ENCODE measurements at regions not wholly inside any gene's neighbourhood (a gene's known extent, or its start where the extent isn't known, plus 50 kb on each side); places are given as distances from the start of the nearest gene placed in this dataset.

DNA sequence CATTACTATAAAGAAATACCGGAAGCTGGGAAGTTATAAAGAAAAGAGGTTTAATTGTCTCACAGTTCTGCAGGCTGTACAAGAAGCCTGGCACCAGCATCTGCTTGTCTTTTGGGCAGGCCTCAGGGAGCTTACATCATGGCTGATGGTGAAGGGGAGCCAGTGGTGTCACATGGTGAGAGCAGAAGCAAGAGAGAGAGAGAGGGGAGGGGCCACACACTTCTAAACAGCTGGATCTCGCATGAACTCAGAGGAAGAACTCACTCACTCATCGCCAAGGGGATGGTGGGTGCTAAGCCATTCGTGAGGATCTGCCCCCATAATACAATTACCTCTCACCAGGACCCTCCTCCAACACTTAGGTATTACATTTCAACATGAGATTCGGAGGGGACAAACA lies 51.8 kb upstream of the ANKRD34C start:
- no peak for DNase-seq (ENCODE audit: low spot score in 2 of 2)
- no peak for ATAC-seq
- Mint-ChIP-seq H3K9me3 (peaks cover 11% of the 10 kb centered on the region), H3K36me3 (no peaks in the 10 kb centered on the region), H3K4me1 (no peaks in the 10 kb centered on the region), H3K27ac (no peak overlapping the region), H3K4me3 (no peak overlapping the region)

DNA sequence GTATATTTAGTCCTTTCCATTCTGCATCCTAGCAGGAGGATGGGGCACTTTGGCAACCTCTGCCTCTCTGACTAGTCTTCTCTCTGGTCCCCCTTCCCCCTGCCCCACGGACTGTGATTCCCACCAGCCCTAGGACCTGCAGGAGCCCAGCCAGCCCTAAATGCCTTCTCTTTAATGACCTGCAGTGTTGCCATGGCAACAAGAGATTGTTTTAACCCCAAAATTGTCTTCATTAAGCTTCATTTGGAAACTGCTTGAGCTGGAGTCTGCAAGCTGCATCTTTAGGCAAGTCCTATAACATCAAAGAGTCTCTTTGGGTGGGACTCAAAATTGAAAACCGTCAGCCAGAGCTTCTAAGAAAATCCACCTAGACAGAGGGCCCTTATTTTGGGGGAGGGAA lies 59.7 kb upstream of the ANKRD34C start:
- DNase-seq (ENCODE audit: low spot score in 2 of 2), result no peak
- H3K4me3 Mint-ChIP-seq, result no peak overlapping the region
- H3K9me3 Mint-ChIP-seq, result no peaks in the 10 kb centered on the region
- H3K36me3 Mint-ChIP-seq, result no peaks in the 10 kb centered on the region
- H3K27ac Mint-ChIP-seq, result no peak overlapping the region
- no peaks in the 10 kb centered on the region for H3K4me1 Mint-ChIP-seq
- no peak for ATAC-seq

DNA sequence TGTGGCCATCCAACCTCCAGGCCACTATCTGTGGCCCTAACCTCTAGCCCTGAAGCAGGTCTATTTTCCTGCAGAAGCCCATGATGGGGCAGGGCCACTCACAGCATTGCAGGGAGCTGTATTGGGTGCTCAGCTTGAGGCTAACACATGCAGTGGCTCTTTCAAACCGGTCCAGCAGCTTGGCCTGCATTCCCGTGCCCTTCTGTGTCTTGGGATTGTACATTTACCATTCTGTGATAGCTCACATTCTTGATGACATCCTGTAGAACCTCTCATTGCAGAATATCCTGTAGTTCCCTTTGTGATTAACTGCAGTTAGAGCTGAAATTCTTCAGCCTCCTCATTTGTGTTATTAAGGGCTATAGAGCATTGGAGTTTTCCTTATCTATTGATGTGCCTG lies 60.8 kb upstream of the ANKRD34C start:
- ATAC-seq (no peak), DNase-seq (ENCODE audit: low spot score in 2 of 2) (no peak)
- Mint-ChIP-seq H3K27ac (no peak overlapping the region), H3K9me3 (no peaks in the 10 kb centered on the region), H3K4me3 (no peak overlapping the region), H3K4me1 (no peaks in the 10 kb centered on the region), H3K36me3 (no peaks in the 10 kb centered on the region)

DNA sequence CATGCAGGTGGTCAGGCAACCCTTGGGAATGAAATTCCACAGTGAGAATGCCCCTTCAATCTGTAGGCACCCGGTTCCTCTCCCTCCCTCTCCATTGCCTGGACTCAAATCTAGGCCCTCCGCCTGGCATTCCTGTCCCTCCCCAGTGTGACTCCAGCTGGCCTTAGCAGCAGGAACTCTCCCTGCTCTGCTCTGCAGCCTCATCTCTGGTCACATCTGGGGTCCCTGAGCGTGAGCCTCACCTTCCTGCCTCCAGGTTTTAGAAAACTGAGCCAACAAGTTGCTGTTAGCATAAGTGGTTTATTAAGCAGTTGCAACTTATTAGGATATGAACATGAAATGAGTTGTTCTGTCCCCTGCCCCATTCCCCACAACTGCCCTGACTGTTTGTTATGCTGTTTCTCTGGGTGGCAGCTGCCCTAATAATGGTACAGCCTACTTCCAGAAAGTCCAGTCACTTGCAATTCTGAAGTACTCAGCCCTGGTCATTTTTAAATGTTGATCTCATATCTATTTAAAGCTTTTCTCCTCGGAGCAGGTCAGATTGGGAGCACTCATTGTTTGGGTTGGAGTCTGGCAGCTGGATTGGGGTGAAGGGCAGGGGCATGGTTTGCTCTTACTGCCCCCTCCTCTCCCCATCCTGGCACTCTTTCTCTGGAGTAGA lies 63.0 kb upstream of the ANKRD34C start:
- H3K36me3 Mint-ChIP-seq, result no peaks in the 10 kb centered on the region
- no peak for ATAC-seq
- no peak overlapping the region for H3K4me3 Mint-ChIP-seq
- H3K27ac Mint-ChIP-seq, result no peak overlapping the region
- no peak for DNase-seq (ENCODE audit: low spot score in 2 of 2)
- peaks cover 3% of the 10 kb centered on the region for H3K9me3 Mint-ChIP-seq
- H3K4me1 Mint-ChIP-seq, result no peaks in the 10 kb centered on the region

DNA sequence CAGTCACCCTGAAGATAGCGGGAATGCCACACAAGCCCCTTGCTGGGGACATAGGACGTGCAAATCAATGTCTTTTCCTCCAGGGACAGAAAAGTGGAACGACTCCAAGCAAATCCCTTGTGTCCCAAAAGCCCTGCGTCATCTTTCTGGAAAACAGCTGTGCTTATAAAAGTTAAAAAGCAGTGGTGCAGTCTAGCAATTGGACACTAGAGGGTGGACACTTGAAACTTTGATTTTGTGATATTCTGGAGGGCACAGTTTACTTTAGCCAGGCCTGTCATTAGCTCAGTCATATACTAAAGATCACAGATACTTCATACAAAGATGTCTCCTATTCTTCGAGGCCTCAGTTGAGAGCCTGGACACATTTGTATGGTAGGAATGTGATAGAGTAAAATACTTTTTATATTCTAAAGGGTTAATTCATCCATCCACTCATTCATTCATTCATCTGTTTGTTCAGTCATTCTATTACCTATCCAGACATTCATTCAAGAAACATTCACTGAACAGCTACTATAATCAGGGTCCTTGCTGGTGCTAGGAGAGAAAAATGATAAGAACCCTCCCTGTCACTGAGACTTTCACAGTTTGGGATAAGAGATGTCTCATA lies 63.8 kb upstream of the ANKRD34C start:
- H3K27ac Mint-ChIP-seq, result no peak overlapping the region
- H3K4me1 Mint-ChIP-seq, result no peaks in the 10 kb centered on the region
- no peak overlapping the region for H3K4me3 Mint-ChIP-seq
- ATAC-seq (no peak), DNase-seq (ENCODE audit: low spot score in 2 of 2) (no peak)
- H3K9me3 Mint-ChIP-seq, result peaks cover 3% of the 10 kb centered on the region
- H3K36me3 Mint-ChIP-seq, result no peaks in the 10 kb centered on the region

DNA sequence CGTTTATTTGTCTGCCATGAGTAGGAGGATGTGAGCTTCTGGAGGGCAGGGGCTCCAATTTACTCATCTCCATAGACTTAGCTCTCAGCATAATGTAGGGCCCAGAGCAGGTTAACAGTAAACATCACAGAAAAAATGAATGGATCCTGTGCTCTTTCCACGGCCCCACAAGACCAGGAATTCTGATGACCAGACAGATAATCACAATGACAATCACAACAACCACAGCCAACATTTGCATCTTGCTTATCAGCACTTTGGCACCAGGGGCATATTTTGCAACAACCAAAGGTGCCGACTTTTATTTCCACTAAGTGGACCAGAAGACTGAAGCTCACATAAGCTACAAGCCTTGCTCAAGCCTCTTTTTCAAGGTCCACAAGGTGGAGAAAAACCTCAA lies 68.9 kb upstream of the ANKRD34C start:
- Mint-ChIP-seq H3K9me3 (peaks cover 3% of the 10 kb centered on the region), H3K36me3 (no peaks in the 10 kb centered on the region), H3K4me1 (no peaks in the 10 kb centered on the region), H3K4me3 (no peak overlapping the region), H3K27ac (no peak overlapping the region)
- DNase-seq (ENCODE audit: low spot score in 2 of 2) (no peak), ATAC-seq (no peak)

DNA sequence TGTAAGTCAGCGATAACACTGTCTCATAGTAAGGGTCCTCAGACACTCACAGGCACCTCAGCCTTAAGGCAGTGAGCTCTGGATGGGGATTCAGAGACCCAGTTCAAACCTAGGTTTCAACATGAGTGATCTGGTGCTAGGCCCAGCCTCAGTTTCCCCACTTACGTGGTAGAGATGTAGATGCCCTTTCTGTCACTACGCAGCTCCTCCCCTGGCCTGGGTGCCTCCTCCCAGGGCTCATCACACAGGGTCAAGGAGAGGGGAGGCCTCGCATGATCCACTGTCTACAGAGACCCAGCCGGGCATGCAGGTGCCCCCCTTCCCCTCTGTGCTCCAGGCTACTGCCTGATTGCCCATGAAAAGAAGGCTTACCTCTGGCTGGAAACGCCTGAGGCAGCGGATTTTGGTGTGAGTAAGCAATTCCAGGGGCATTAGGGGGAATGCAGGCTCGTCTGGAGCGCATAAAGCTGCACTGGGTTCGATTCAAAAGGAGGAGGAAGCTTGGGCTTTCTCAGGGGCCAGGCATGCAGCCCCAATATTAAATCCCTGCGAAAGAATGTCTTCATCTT lies 69.8 kb upstream of the ANKRD34C start:
- Mint-ChIP-seq H3K36me3 (no peaks in the 10 kb centered on the region), H3K9me3 (peaks cover 3% of the 10 kb centered on the region), H3K4me3 (no peak overlapping the region), H3K4me1 (no peaks in the 10 kb centered on the region), H3K27ac (no peak overlapping the region)
- no peak for DNase-seq (ENCODE audit: low spot score in 2 of 2)
- ATAC-seq, result no peak

DNA sequence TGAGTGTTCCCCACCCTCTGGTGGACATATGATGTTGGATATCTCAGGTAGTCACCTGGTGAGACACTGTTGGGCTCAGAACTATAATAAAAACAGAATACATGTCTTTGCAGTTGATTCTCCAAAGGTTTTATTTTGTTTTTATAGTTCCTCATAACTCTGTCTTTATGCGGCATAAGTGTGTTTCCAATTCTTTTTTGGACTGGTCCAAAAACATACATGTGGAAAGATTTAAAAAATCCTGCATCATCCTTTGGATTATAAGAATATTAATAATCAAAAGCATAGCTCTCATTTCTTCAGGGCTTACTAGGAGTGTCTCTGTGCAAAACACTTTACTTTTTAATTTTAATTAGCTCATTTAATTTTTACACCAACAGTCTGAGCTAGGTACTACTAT lies 71.0 kb upstream of the ANKRD34C start:
- Mint-ChIP-seq H3K9me3 (peaks cover 3% of the 10 kb centered on the region), H3K27ac (no peak overlapping the region), H3K4me3 (no peak overlapping the region), H3K4me1 (no peaks in the 10 kb centered on the region), H3K36me3 (no peaks in the 10 kb centered on the region)
- DNase-seq (ENCODE audit: low spot score in 2 of 2), result no peak
- ATAC-seq, result no peak

DNA sequence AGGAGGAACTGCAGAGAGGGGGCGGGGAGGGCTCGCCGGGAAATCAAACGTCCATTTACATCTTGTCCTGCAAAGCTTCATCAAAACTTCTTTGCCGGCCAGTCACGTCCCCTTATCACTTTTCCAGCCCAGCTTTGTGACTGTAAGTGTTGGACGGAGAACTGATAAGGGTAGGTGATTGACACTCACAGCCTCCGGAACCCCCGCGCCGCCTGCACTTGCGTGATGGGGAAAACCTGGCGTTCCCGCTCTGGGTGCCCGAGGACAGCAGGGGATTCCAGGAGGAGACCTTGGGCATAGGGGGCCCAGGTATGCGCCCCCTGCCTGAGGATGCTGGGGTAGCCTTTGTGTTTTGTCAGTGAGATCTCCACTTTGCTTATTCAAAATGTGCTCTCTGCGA lies 72.8 kb upstream of the ANKRD34C start:
- no peak for ATAC-seq
- Mint-ChIP-seq H3K9me3 (no peaks in the 10 kb centered on the region), H3K27ac (no peak overlapping the region), H3K4me1 (no peaks in the 10 kb centered on the region), H3K36me3 (no peaks in the 10 kb centered on the region), H3K4me3 (no peak overlapping the region)
- no peak for DNase-seq (ENCODE audit: low spot score in 2 of 2)

DNA sequence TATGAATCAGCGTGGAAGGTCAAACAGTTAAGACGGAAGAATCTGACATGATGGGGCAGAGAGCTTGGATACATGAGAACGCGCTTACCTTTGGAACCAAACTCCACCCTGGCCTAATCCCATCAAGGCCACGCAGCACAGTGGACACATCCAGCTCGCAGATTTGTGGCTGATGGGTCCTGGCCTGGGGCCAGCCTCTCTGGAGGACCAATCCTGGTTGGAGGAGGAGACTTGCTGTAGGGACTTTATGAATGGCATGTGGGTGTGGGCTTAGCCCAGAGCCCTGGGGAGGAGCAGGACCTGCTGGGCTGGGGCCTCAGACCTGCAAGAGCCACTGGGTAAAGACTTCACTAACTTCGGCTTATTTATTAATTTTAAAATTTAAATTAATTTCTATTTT lies 73.4 kb upstream of the ANKRD34C start:
- H3K36me3 Mint-ChIP-seq, result no peaks in the 10 kb centered on the region
- no peaks in the 10 kb centered on the region for H3K9me3 Mint-ChIP-seq
- no peak overlapping the region for H3K4me3 Mint-ChIP-seq
- no peak overlapping the region for H3K27ac Mint-ChIP-seq
- DNase-seq (ENCODE audit: low spot score in 2 of 2) (no peak), ATAC-seq (no peak)
- no peaks in the 10 kb centered on the region for H3K4me1 Mint-ChIP-seq

DNA sequence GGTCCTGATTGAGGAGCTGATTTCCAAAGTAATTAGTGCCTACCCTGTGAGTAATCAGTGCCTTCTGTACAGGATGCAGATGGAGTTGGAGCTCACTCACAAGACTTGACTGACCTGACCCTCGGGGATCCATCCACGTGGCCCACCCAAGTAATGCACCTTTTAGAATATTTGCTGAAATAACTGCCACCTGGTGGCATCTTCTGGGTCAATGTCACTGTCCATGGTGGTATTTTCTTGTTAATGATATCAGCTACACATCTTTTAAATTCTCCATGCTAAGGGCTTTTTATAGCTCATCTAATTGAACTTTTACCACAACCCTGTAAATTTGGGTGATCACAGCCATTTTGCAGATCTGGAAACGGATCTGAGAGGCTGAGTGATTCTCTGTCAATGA lies 74.3 kb upstream of the ANKRD34C start:
- Mint-ChIP-seq H3K4me3 (no peak overlapping the region), H3K9me3 (no peaks in the 10 kb centered on the region), H3K4me1 (no peaks in the 10 kb centered on the region), H3K27ac (no peak overlapping the region), H3K36me3 (no peaks in the 10 kb centered on the region)
- DNase-seq (ENCODE audit: low spot score in 2 of 2) (no peak), ATAC-seq (no peak)

DNA sequence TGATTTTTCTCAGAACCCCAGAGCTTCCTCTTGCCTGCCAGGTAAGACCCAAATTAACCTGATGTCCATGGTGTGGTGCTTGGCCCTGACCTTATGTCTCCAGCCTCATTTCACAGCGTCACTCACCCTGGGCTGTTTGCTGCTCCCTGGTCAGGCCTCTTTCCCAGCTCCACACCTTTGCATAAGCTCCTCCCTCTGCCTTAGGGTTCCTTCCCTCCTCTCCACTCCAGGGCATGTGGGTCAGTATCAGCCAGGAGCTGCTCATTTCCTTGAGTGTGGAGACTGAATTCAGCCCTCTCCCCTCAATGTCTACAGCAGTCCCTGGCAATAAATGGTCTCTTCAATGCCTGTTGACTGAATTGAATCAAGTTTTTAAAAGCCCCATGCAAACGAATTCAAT lies 75.6 kb upstream of the ANKRD34C start:
- Mint-ChIP-seq H3K9me3 (no peaks in the 10 kb centered on the region), H3K27ac (no peak overlapping the region), H3K36me3 (no peaks in the 10 kb centered on the region), H3K4me1 (no peaks in the 10 kb centered on the region), H3K4me3 (no peak overlapping the region)
- ATAC-seq (no peak), DNase-seq (ENCODE audit: low spot score in 2 of 2) (no peak)

DNA sequence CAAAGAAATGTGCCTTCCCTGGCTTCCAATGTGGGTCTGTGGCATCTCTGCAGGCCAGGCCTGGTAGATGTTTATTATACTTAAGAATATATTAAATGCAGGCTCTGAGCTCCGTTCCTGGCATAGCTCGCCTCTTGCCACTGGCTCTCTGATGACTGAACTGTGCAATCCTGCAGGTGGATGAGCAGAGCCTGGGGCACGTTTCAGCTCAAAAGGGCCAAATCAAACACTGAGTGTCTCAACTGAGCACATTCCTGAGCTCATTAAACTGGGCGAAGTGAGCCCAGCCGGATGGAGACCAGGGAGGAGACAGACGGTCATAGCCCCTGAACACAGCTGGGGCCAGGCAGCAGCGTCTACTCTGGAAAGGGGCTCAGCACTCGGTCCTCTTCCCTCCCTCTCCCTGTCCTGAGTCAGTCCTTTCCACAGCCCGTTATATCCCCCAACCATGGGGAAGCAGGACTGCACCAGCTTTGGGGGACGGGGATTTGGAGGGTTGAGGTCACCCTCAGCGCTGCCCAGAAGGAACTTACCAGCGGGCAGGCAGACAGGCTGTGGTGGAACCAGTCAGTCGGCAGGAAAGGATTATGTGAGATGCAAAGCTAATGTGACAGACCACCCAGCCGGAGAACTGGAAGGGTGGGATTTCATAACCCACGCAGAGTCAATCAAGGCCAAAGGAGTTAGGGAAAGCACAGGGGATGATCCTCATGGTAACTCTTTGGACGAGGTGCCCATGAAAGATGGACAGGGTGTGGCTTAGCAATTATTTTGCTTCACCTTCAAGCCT lies 77.4 kb upstream of the ANKRD34C start:
- Mint-ChIP-seq H3K4me1 (no peaks in the 10 kb centered on the region), H3K4me3 (no peak overlapping the region), H3K36me3 (no peaks in the 10 kb centered on the region), H3K27ac (no peak overlapping the region), H3K9me3 (no peaks in the 10 kb centered on the region)
- no peak for ATAC-seq
- DNase-seq (ENCODE audit: low spot score in 2 of 2), result no peak

DNA sequence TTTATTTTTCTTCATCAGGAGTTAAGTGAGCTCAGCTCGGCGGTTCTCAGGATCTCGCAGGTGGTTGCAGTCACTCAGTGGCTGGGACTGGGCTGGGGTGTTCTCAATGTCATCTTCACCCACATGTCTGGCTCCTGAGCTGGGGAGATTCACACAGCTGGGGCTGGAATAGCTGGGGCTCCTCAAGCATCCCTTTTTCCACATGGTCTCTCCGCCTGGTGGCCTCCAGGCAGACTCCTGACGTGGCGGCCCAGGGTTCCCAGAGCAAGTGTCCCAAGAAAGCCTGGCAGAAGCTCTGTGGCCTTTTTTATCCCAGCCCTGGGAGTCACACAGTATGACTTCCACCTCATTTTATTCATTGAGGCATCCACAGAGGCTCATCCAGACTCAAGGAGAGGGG lies 84.1 kb upstream of the ANKRD34C start:
- no peak overlapping the region for H3K27ac Mint-ChIP-seq
- H3K9me3 Mint-ChIP-seq, result no peaks in the 10 kb centered on the region
- H3K4me3 Mint-ChIP-seq, result no peak overlapping the region
- no peak for ATAC-seq
- DNase-seq (ENCODE audit: low spot score in 2 of 2), result no peak
- H3K36me3 Mint-ChIP-seq, result no peaks in the 10 kb centered on the region
- H3K4me1 Mint-ChIP-seq, result no peaks in the 10 kb centered on the region

DNA sequence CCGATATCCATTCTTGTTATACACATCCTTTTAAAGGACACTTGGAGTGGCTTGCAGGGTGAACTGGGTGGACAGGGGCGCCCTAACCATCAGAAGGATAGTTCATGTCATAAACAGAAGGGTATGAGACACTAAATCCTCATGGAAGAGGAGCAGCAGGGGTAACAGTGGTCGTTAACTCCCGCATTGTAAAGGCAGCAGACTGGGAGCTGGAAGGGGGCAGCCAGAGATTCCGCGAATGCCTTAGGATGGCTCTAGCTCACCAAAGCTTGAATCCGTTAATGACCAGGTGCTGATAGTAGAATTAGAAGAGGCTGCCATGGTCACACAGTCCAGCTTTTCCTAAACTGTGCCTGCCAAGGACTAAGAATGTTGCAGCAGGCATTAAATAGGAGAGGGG lies 85.2 kb upstream of the ANKRD34C start:
- DNase-seq (ENCODE audit: low spot score in 2 of 2), result no peak
- ATAC-seq, result no peak
- H3K36me3 Mint-ChIP-seq, result no peaks in the 10 kb centered on the region
- H3K27ac Mint-ChIP-seq, result no peak overlapping the region
- H3K4me3 Mint-ChIP-seq, result no peak overlapping the region
- no peaks in the 10 kb centered on the region for H3K4me1 Mint-ChIP-seq
- no peaks in the 10 kb centered on the region for H3K9me3 Mint-ChIP-seq

DNA sequence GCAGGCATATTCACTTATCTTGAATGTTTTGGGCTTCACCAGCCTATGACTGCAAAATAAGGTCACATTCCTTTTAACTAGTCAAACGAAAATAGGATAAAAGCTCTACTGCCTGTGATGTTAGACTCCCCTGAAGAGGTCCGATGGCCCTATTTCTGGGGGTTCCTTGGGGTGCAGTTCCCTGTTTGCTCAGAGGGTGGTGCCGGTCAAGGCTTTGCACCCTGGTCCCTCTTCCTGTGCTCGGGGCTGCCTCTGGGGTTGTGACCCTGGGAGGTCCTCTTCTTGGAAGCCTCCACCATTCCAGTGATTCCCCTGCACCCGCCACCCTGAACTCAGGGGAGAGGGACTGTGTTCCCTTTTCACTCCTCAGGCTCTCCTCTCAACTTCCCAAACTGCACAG lies 86.7 kb upstream of the ANKRD34C start:
- no peaks in the 10 kb centered on the region for H3K36me3 Mint-ChIP-seq
- H3K27ac Mint-ChIP-seq, result no peak overlapping the region
- no peaks in the 10 kb centered on the region for H3K9me3 Mint-ChIP-seq
- DNase-seq (ENCODE audit: low spot score in 2 of 2), result no peak
- no peaks in the 10 kb centered on the region for H3K4me1 Mint-ChIP-seq
- ATAC-seq, result no peak
- H3K4me3 Mint-ChIP-seq, result no peak overlapping the region

Data from stimulated activated effector memory CD8-positive, alpha-beta T cell treated with anti-CD3 and anti-CD28 coated beads, Interleukin-12 subunit alpha, Interleukin-12 subunit beta, amount 100 ng/mL, for 72 hours (primary cell).